Spleen (tissue), 11 donors: ENCODE measurements at regions not wholly inside any gene's neighbourhood (a gene's known extent, or its start where the extent isn't known, plus 50 kb on each side); places are given as distances from the start of the nearest gene placed in this dataset.

Experiments
- DNase-seq: peaks from one replicate; pipeline ENCODE4 v3.0.0-alpha.2; 2020
- H3K27ac ChIP-seq, 8 donors: fragments of 200-600 bp; sonication (generic) in 7 of 8; 1 replicate in 4 of 8; 2 replicates in 4 of 8; pipeline versions ENCODE4 v1.5.0 to v1.8.0; 2016 to 2021; ENCODE audit warnings: inconsistent platforms in 4 of 8, mild to moderate bottlenecking in 4 of 8, moderate library complexity in 1 of 8
- H3K27me3 ChIP-seq, 7 donors: fragments of 200-600 bp; sonication (generic) in 6 of 7; replicated peaks in 1 of 7; 1 replicate in 4 of 7; 2 replicates in 3 of 7; pipeline versions ENCODE4 v1.5.0 to v1.8.0; 2016 to 2021; ENCODE audit warnings: inconsistent platforms in 3 of 7, mild to moderate bottlenecking in 1 of 7
- H3K36me3 ChIP-seq, 6 donors: fragments of 200-600 bp; sonication (generic) in 5 of 6; 1 replicate in 4 of 6; 2 replicates in 2 of 6; pipeline versions ENCODE4 v1.5.0 to v1.8.0; 2016 to 2021; ENCODE audit warnings: inconsistent platforms in 2 of 6
- H3K4me1 ChIP-seq, 6 donors: fragments of 200-600 bp; sonication (generic) in 5 of 6; 1 replicate in 3 of 6; 2 replicates in 3 of 6; pipeline versions ENCODE4 v1.5.0 to v1.8.0; 2016 to 2021; ENCODE audit warnings: inconsistent platforms in 3 of 6
- H3K4me3 ChIP-seq, 8 donors: fragments of 200-600 bp; sonication (generic) in 7 of 8; 1 replicate in 4 of 8; 2 replicates in 4 of 8; pipeline versions ENCODE4 v1.5.0 to v1.8.0; 2016 to 2021; ENCODE audit warnings: inconsistent platforms in 4 of 8, mild to moderate bottlenecking in 4 of 8, moderate library complexity in 2 of 8
- H3K9me3 ChIP-seq, 8 donors: fragments of 200-600 bp; sonication (generic) in 7 of 8; 1 replicate in 4 of 8; 2 replicates in 4 of 8; pipeline versions ENCODE4 v1.5.0 to v1.8.0; 2016 to 2021; ENCODE audit warnings: inconsistent platforms in 4 of 8
- POLR2A ChIP-seq, 3 donors: fragments of 450-650 bp; IDR thresholded peaks; one replicate each; pipeline ENCODE4 v1.5.1; 2017; ENCODE audit warnings: antibody characterized with exemption in 3 of 3, mild to moderate bottlenecking in 1 of 3
- POLR2AphosphoS5 ChIP-seq, 3 donors: sonication (generic); formaldehyde crosslinking; IDR thresholded peaks; one replicate each; pipeline ENCODE4 v1.5.1; 2017; ENCODE audit warnings: antibody characterized with exemption in 3 of 3
- WGBS, 5 donors: extraction: QIAGEN DNeasy Blood & Tissue Kit in 3 of 5; methylation state at CpG; one replicate each; pipeline versions ENCODE4 v1.1.5 to v1.1.7; 2013 to 2018; 5-methylcytosine and 5-hydroxymethylcytosine counted together
- intact Hi-C: fragments of 100-400 bp; cut with DNase I; formaldehyde crosslinking; loops from one replicate; pipeline ENCODE4 v1.15.0; 2023; ENCODE audit warnings: low total_unique reads
- TF ChIP-seq, protein P1 (sequence below), 11 experiments: fragments of 200-600 bp in 7 of 11; fragments of 450-650 bp in 4 of 11; sonication (generic) in 4 of 11; IDR thresholded peaks in 8 of 11; conservative IDR thresholded peaks in 3 of 11; 1 replicate in 7 of 11; 2 replicates in 4 of 11; pipeline versions ENCODE4 v1.4.0 to v1.8.0; 2016 to 2021; ENCODE audit warnings: antibody characterized with exemption in 11 of 11, inconsistent platforms in 4 of 11, mild to moderate bottlenecking in 1 of 11
- donor health status: healthy with polysubstance abuse.
- donor health status: DM: no; HTN: no; CAD: no; lungs with moderate emphysema.
- donor health status: DM: no; HTN: no; CAD: no.
- donor health status: Bipolar disorder and iron deficiency.
- donor health status: healthy.
- donor health status: DM: no; HTN: no; CAD: no.
- donor health status: DM: yes; HTN: yes; CAD: no.

DNA sequence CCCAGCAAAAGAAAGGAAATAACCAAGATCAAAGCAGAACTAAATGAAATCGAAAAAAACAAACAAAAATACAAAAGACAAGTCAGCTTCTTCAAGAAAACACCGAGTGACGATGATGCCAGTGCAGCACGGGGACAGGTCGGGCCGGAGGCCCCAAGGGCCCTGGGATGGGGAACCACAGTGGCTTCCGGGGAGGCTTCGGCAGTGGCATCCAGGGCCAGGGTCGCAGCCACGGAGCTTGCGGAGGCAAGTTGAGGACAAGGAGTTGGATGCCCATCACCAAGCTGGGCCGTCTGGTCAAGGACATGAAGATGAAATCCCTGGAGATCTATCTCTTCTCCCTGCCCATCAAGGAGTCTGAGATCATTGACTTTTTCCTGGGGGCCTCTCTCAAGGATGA, 53.2 kb upstream of the WDR41 start:
- Histone ChIP-seq H3K4me1 (no peaks in the 10 kb centered on the region), H3K36me3 (no peaks in the 10 kb centered on the region), H3K4me3 (no peak overlapping the region), H3K27me3 (peaks cover 0 to 6% (median 0%) of the 10 kb centered on the region in 7 donors), H3K9me3 (peaks cover 0 to 22% (median 7%) of the 10 kb centered on the region in 8 donors), H3K27ac (no peak overlapping the region)
- DNase-seq: no peak
- no peak for TF ChIP-seq POLR2AphosphoS5 (IDR thresholded peaks at IDR 0.05)
- TF ChIP-seq POLR2A (IDR thresholded peaks at IDR 0.05): no peak
- TF ChIP-seq, protein P1, sequence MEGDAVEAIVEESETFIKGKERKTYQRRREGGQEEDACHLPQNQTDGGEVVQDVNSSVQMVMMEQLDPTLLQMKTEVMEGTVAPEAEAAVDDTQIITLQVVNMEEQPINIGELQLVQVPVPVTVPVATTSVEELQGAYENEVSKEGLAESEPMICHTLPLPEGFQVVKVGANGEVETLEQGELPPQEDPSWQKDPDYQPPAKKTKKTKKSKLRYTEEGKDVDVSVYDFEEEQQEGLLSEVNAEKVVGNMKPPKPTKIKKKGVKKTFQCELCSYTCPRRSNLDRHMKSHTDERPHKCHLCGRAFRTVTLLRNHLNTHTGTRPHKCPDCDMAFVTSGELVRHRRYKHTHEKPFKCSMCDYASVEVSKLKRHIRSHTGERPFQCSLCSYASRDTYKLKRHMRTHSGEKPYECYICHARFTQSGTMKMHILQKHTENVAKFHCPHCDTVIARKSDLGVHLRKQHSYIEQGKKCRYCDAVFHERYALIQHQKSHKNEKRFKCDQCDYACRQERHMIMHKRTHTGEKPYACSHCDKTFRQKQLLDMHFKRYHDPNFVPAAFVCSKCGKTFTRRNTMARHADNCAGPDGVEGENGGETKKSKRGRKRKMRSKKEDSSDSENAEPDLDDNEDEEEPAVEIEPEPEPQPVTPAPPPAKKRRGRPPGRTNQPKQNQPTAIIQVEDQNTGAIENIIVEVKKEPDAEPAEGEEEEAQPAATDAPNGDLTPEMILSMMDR (IDR thresholded peaks at IDR 0.05 in 8 of 11, conservative IDR thresholded peaks at IDR 0.05 in 3 of 11): no peak
- intact Hi-C loops: no loop called here
- WGBS, 5 donors: 92 to 97% (median 94%) methylated on average over 12 of the region's 12 CpGs
